T-helper 9 cell (primary cell): ENCODE measurements at regions not wholly inside any gene's neighbourhood (a gene's known extent, or its start where the extent isn't known, plus 50 kb on each side); places are given as distances from the start of the nearest gene placed in this dataset.

ENCODE experiments used
- DNase-seq: peaks from one replicate; pipeline ENCODE4 v3.0.0-alpha.2; 2020

DNA sequence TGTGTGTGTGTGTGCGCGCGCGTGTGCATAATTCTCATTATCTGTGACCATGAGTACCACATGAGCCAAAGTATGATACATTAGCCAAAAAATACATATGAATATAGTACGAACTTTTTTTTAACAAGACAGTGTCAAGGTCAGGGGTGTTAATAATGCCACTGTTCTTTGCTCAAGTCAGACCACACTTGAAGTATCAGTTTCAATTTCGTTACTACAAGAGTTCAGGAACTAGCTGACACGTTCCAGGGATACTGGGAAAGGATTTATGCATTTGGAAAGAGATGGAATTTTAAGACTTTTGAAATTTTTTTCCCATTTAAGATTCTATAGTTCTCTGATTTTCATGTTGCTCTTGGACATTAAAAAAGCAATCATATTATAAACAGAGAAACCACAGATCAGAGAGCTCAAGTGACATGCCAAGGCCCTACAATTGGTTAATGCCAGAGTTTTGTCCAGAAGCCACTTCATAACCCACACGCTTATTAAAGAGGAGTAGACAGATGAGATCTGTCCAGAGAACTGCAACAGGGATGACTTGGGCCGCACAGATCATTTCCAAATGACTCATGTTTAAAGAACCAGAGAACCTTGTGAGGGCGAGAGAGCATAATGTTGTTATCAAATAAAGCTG lies 718.8 kb upstream of the SGCG start:
- no peak for DNase-seq

- no peak for DNase-seq
Measured at GRCh38 chr13:22463089-22463488, 717.7 kb upstream of the SGCG start.

GRCh38 chr13:22468045-22468444 lies 712.7 kb upstream of the SGCG start:
- DNase-seq = no peak

DNA sequence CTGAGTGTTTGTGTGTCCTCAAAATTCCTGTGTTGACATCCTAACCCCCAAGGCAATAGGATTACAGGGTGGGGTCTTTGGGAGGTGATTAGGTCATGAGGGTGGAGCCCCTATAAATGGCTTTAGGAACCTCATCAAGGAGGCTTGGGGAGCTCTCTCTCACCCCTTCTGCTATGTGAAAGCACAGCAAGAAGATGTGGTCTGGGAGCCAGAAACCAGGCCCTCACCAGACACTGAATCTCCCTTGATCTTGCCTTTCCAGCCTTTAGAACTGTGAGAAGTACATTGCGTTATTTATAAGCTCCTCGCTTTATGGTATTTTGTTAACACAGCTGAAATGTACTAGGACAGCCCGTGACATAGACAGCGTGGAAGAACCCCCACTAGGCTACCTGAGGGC lies 712.0 kb upstream of the SGCG start:
- DNase-seq = no peak

DNA sequence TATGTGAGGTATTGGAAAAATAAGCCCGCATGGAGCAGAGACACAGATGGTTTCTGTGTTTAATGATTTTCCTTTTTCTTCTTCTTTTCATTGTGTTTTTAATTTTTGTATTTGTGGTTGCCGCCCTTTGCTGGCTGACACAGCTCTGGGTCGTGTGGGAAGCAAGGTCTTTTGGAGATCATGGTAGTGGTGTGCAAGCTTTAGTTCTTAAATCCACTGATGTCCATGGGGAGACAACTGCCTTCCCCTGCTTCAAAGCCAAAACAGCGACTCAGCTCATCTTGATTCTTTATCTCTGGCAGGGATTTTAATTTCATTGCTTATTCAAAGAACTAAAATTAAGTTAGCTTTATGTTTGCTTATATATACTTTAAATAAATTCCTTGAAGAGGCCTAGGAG lies 711.3 kb upstream of the SGCG start:
- no peak for DNase-seq

GRCh38 chr13:22470075-22470474 lies 710.7 kb upstream of the SGCG start:
- DNase-seq = no peak

DNA sequence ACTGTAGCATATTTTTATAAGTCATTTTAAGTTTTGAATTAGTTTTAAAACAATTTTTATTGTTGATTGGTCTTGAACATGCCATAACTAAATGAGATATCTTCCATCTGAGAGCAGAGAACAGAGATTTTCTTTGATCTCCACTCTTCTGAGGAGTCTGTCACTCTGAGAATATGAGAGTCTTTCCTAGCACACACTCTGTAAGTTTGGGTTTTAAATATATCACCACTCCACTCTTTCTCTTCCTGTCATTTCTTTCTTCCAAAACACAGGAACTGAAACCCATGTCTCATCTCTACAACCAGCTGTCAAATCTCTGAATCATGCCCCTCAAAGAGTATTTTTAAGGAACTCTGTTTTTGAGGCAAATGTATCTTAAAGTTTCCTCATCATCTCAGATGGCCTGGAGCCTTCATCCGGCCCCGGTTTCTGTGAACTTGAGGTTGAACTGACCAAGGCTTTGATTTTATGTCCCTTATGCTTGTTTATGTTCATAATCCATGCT lies 698.2 kb upstream of the SGCG start:
- DNase-seq = no peak

GRCh38 chr13:22483276-22483675 lies 697.5 kb upstream of the SGCG start:
- no peak for DNase-seq

DNA sequence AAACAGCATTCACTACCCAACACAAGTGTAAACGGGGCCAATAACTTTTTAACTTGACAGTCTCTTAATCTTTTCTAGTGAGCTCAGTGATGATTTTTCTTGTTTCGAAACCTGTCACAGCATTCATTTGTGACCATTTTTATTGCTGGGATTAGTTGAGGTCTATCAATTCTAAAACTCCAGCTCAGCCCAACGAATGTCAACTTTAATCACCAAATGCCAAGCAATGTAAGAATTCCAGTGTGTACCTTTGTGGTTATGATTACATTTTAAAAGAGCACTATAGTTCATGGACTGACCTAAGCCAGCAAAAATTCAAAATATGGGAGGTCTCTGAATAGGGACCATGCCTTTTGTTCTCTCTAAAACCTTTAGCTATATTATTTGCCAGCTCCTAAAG lies 694.3 kb upstream of the SGCG start:
- DNase-seq = no peak

GRCh38 chr13:22487932-22488331 lies 692.8 kb upstream of the SGCG start:
- no peak for DNase-seq

- no peak for DNase-seq
Measured at GRCh38 chr13:22489771-22490170, 691.0 kb upstream of the SGCG start.

DNA sequence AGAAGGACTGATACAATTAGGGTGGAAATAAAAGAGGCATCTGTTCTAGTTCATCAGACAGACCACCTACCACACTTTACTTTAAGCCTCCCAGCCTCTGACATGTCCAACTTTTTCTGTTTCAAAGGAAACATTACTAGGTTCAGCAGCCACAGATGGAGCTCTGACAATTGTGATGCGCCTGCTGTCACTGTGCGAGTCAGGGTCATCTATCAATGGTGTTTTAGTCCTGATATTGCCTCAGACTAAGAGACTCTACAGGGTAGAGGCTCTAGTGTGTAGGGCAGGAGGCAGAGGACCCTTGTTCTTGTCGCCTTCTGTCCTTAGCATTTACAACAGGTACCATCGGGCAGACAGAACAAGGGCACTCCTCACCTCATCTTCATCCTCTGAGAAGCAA lies 685.0 kb upstream of the SGCG start:
- DNase-seq = no peak

- no peak for DNase-seq
Measured at GRCh38 chr13:22496803-22497508, 683.8 kb upstream of the SGCG start.

DNA sequence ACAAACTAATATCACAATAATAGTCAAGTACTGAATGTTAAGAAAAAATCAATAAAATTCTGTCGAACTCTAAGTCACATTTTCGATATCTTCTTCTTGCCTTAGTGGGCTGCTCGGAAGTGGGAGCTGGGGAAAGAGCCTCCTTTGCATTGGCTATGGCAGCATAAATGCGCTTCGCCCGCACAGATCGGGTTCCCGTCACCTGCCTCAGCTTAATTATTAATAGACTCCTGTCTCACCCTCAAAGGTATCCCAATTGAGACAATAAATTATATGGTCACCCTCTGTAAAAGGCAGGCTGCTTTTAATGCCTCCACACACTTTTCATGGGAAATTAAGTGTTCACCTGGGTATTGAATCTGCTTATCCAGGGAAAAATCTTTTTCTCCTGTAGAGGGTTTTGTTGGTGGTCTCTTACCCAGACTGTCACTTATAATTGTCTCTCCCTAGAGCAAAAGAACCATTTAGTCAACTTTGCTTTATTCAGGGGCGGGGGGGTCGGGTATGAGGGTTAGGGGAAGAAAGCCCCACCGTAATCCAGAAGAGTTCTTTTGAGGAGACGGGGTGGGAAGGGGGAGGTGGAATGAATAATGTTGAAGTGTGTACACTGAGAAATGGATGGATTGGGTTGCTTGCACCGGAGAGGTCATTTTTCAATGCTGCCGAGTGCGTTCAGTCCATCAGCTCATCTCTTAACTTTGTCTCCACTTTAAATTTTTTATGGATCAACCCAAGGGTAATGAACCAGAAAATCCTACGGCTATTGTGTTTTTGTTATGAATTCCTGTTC lies 682.6 kb upstream of the SGCG start:
- DNase-seq = no peak

DNA sequence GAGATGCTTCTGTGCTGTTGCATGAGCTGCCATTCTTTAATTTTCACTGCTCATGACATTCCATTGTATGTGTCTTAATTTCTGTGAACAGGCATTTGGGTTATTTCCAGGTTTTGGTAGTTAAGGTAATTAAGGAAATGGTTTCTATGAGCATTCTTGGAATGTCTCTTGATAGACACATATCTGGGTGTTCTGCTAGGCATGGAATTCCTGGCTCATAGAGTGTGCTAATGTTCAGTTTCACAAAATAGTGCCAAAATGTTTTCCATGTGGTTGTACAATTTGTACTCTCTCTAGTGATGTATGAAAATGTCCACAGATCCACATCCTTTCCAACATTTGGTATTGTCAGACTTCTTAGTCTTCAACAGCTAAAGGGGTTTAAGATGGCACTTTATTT lies 680.9 kb upstream of the SGCG start:
- DNase-seq = no peak

GRCh38 chr13:22505489-22505888 lies 675.3 kb upstream of the SGCG start:
- no peak for DNase-seq

DNA sequence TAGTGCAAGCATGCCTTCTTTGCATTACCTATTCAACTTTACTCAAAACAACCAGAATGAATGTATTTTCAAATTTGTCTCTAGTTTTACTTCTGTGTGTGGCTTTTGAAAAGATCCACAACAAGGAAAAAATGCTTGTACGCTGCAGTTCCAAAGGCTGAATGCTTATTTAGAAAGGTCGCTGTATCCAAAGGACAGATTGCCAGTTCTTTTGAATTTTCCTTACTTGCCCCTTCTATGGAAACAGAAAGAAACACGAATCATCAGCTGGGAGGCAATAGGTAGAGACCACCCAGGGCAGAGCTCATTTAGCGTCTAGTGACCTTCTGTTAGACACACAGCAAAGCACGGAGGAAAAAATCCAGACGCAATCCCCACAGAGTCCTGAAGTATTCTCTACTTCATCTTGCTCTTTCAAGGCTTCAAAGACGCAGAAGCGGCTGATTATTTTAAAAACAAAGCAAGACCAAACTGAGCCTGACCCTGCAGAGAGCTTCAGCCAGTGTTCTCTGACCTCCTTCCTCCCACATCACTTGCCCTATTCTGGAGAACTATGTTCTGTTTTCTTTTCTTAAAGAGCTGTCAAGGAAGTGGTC lies 674.6 kb upstream of the SGCG start:
- no peak for DNase-seq

DNA sequence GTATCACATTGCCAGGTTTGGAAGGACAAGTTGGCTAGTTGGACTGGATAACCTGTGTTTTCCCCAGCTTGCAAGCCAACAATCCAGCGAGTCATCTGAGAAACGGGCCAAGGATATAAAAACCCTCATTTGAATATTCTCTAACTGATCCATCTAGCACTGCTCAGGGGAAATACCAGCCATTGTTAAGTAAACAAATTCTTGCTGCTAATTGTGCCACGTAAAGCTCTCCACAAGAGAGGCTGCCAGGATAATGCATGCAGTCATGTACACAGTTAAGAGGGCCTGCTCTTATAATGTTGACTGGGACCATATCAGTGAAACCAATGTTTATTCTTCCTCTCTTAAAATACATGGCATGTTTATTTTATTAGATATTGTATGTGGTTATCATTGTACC lies 663.2 kb upstream of the SGCG start:
- no peak for DNase-seq

- no peak for DNase-seq
Measured at GRCh38 chr13:22536851-22537250, 643.9 kb upstream of the SGCG start.

GRCh38 chr13:22538400-22538799 lies 642.4 kb upstream of the SGCG start:
- DNase-seq = no peak

- no peak for DNase-seq
Measured at GRCh38 chr13:22549126-22549525, 631.7 kb upstream of the SGCG start.

GRCh38 chr13:22561581-22561980 lies 619.2 kb upstream of the SGCG start:
- DNase-seq = no peak

DNA sequence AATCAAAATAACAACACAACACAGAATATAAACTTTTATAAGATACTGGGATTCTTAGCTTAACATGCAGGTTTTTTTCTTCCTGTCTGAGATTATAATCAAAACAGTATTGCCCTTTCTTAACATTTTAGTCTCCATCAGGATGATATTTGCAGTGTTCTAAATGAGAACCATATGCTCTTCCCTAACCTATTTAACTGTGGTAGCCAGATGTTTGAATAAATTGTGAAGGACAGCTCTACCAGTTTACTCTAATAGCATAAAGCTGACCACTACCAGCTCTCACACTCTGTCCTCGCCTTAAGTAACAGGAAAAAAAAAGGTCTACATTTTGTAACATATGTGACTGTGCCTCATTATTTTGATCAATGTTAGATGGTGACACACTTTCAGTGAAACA lies 618.7 kb upstream of the SGCG start:
- DNase-seq = no peak

DNA sequence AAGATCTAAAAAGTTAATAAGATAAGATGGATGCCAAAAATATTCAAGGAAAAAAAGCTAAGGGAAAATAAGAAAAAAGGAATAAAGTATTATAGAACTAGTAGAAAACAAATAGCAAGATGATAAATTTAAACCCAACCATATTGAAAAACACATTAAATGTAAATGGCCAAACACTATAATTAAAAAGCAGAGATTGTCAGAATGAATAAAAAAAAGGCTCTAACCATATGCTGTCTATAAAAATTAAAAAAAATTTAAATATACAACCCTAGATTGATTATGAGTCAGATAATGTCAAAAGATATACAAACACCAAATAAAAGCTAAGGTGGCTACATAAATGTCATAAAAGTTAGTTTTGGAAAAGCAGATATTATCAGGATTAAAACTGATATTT lies 617.5 kb upstream of the SGCG start:
- no peak for DNase-seq
